SK-N-SH (cell line): ENCODE measurements at regions not wholly inside any gene's neighbourhood (a gene's known extent, or its start where the extent isn't known, plus 50 kb on each side); places are given as distances from the start of the nearest gene placed in this dataset.

Source experiments
- CTCF ChIA-PET: fragments of 300-600, 350-600 bp; formaldehyde crosslinking; extraction: SDS; loops from one replicate; lab custom pipeline; 2021; lab: Yijun Ruan, JAX
- POLR2A ChIA-PET: fragments of 350-600 bp; sonication (Branson Sonifier 250); formaldehyde crosslinking; extraction: SDS; loops from one replicate; lab custom pipeline; 2020; ENCODE audit warnings: antibody characterized with exemption, inconsistent platforms; lab: Yijun Ruan, JAX
- DNase-seq: peaks from one replicate; pipeline ENCODE4 v3.0.0; 2012
- H2AFZ ChIP-seq: fragments of 200-600 bp; sonication (generic); 2 replicates; pipeline ENCODE4 v1.8.1; 2016; ENCODE audit warnings: antibody characterized with exemption, mild to moderate bottlenecking, low read depth
- H3F3A ChIP-seq: fragments of 200-600 bp; sonication (generic); replicated peaks from 2 replicates; pipeline ENCODE3; 2016; ENCODE audit warnings: antibody characterized with exemption, mild to moderate bottlenecking; ENCODE audit not compliant: insufficient read depth
- H3K27ac ChIP-seq, 2 experiments: fragments of 200-500 bp in 1 of 2; fragments of 200-600 bp in 1 of 2; sonication (Bioruptor generic) in 1 of 2; sonication (generic), shearing (Covaris generic) in 1 of 2; 2 replicates each; pipeline versions ENCODE4 v1.5.1 to v1.6.1; 2014 to 2016; ENCODE audit warnings: low read depth in 2 of 2, inconsistent platforms in 1 of 2, low read length in 1 of 2, mild to moderate bottlenecking in 1 of 2, mixed read lengths in 1 of 2
- H3K27me3 ChIP-seq: fragments of 200-600 bp; sonication (generic), shearing (Covaris generic); 2 replicates; pipeline ENCODE4 v1.6.1; 2016; ENCODE audit warnings: mixed run types; ENCODE audit not compliant: insufficient read depth
- H3K36me3 ChIP-seq, 2 experiments: fragments of 200-500 bp in 1 of 2; fragments of 200-600 bp in 1 of 2; sonication (Bioruptor generic) in 1 of 2; sonication (generic) in 1 of 2; replicated peaks in 1 of 2; 2 replicates each; pipeline versions ENCODE3 to v1.5.1; 2014 to 2016; ENCODE audit warnings: low read length in 1 of 2, mild to moderate bottlenecking in 1 of 2; ENCODE audit not compliant: insufficient read depth in 2 of 2, control insufficient read depth in 1 of 2
- H3K4me1 ChIP-seq, 2 experiments: fragments of 200-500 bp in 1 of 2; fragments of 200-600 bp in 1 of 2; sonication (Bioruptor generic) in 1 of 2; sonication (generic), shearing (Covaris generic) in 1 of 2; 2 replicates each; pipeline versions ENCODE4 v1.5.1 to v1.6.1; 2014 to 2016; ENCODE audit warnings: low read depth in 1 of 2, low read length in 1 of 2, mixed run types in 1 of 2; ENCODE audit not compliant: insufficient read depth in 2 of 2, control insufficient read depth in 1 of 2
- H3K4me2 ChIP-seq: fragments of 200-600 bp; sonication (generic), shearing (Covaris generic); 2 replicates; pipeline ENCODE4 v1.6.1; 2017; ENCODE audit warnings: mixed run types
- H3K4me3 ChIP-seq, 2 experiments: fragments of 200-500 bp in 1 of 2; fragments of 200-600 bp in 1 of 2; sonication (Bioruptor generic) in 1 of 2; sonication (generic), shearing (Covaris generic) in 1 of 2; 2 replicates each; pipeline versions ENCODE4 v1.5.1 to v1.8.1; 2014 to 2016; ENCODE audit warnings: low read depth in 2 of 2, inconsistent platforms in 1 of 2, low read length in 1 of 2, mild to moderate bottlenecking in 1 of 2, mixed read lengths in 1 of 2, moderate library complexity in 1 of 2
- H3K79me2 ChIP-seq: fragments of 200-600 bp; sonication (generic); 2 replicates; pipeline ENCODE4 v1.8.1; 2017; ENCODE audit warnings: mild to moderate bottlenecking; ENCODE audit not compliant: insufficient read depth
- H3K9ac ChIP-seq: fragments of 200-600 bp; sonication (generic); 2 replicates; pipeline ENCODE4 v1.6.1; 2017; ENCODE audit warnings: mixed run types
- H3K9me2 ChIP-seq: fragments of 200-600 bp; sonication (generic); 2 replicates; pipeline ENCODE4 v1.6.1; 2017; ENCODE audit warnings: mixed run types
- H3K9me3 ChIP-seq: fragments of 200-600 bp; sonication (generic); 2 replicates; pipeline ENCODE4 v1.6.1; 2017; ENCODE audit warnings: mixed run types, mild to moderate bottlenecking, moderate library complexity
- H4K20me1 ChIP-seq: fragments of 200-600 bp; sonication (generic); 2 replicates; pipeline ENCODE4 v1.6.1; 2017; ENCODE audit warnings: mild to moderate bottlenecking, mixed run types; ENCODE audit not compliant: insufficient read depth
- ELF1 ChIP-seq: IDR thresholded peaks from 2 replicates; pipeline ENCODE4 v1.4.0; 2012
- FOSL2 ChIP-seq: IDR thresholded peaks from 2 replicates; pipeline ENCODE4 v1.4.0; 2012; ENCODE audit warnings: low read depth, mild to moderate bottlenecking, moderate library complexity, borderline replicate concordance
- GABPA ChIP-seq: IDR thresholded peaks from 2 replicates; pipeline ENCODE4 v1.4.0; 2012; ENCODE audit warnings: low read depth, mild to moderate bottlenecking
- GATA2 ChIP-seq: sonication (generic); formaldehyde crosslinking; IDR thresholded peaks from 2 replicates; pipeline ENCODE4 v1.5.0; 2020; ENCODE audit warnings: mild to moderate bottlenecking, missing genetic modification reagents
- JUND ChIP-seq: IDR thresholded peaks from 2 replicates; pipeline ENCODE4 v1.4.0; 2012
- MEF2A ChIP-seq: IDR thresholded peaks from 2 replicates; pipeline ENCODE4 v1.4.0; 2012; ENCODE audit warnings: low read depth, borderline replicate concordance
- MXI1 ChIP-seq: IDR thresholded peaks from 2 replicates; pipeline ENCODE4 v1.6.1; 2012; ENCODE audit warnings: mild to moderate bottlenecking, low read depth, low read length, improper control_type of control experiment
- NFIC ChIP-seq: IDR thresholded peaks from 2 replicates; pipeline ENCODE4 v1.4.0; 2012; ENCODE audit warnings: borderline replicate concordance
- POLR2AphosphoS5 ChIP-seq: IDR thresholded peaks from 2 replicates; pipeline ENCODE4 v1.6.1; 2012; ENCODE audit warnings: low read depth, low read length
- RAD21 ChIP-seq: IDR thresholded peaks from 2 replicates; pipeline ENCODE4 v1.6.1; 2012; ENCODE audit warnings: mild to moderate bottlenecking, low read length
- RCOR1 ChIP-seq: fragments of 150-350 bp; IDR thresholded peaks from 2 replicates; pipeline ENCODE4 v1.6.1; 2017; ENCODE audit warnings: antibody characterized with exemption, low read length
- RFX5 ChIP-seq: IDR thresholded peaks from 2 replicates; pipeline ENCODE4 v1.6.1; 2012; ENCODE audit warnings: mild to moderate bottlenecking, improper control_type of control experiment, low read length
- RXRA ChIP-seq: IDR thresholded peaks from 2 replicates; pipeline ENCODE4 v1.4.0; 2012; ENCODE audit warnings: low read depth, mild to moderate bottlenecking, borderline replicate concordance
- TAF1 ChIP-seq: IDR thresholded peaks from 2 replicates; pipeline ENCODE4 v1.6.1; 2012; ENCODE audit warnings: low read depth, mild to moderate bottlenecking, low read length, moderate library complexity, borderline replicate concordance
- TCF12 ChIP-seq: IDR thresholded peaks from 2 replicates; pipeline ENCODE4 v1.4.0; 2012
- TEAD4 ChIP-seq: IDR thresholded peaks from 2 replicates; pipeline ENCODE4 v1.4.0; 2012; ENCODE audit warnings: mild to moderate bottlenecking, borderline replicate concordance; ENCODE audit not compliant: insufficient read depth
- YY1 ChIP-seq: IDR thresholded peaks from 2 replicates; pipeline ENCODE4 v1.4.0; 2012; ENCODE audit warnings: low read depth, mild to moderate bottlenecking
- WGBS: methylation state at CpG from one replicate; pipeline ENCODE4 v1.1.6; 2017; ENCODE audit warnings: low lambda C conversion rate; 5-methylcytosine and 5-hydroxymethylcytosine counted together
- TF ChIP-seq, protein P1 (sequence below): IDR thresholded peaks from 2 replicates; pipeline ENCODE4 v1.6.1; 2012; ENCODE audit warnings: mild to moderate bottlenecking, low read depth, low read length, moderate library complexity
- TF ChIP-seq, protein P2 (sequence below): IDR thresholded peaks from 2 replicates; pipeline ENCODE4 v1.4.0; 2012; ENCODE audit warnings: low read depth

DNA sequence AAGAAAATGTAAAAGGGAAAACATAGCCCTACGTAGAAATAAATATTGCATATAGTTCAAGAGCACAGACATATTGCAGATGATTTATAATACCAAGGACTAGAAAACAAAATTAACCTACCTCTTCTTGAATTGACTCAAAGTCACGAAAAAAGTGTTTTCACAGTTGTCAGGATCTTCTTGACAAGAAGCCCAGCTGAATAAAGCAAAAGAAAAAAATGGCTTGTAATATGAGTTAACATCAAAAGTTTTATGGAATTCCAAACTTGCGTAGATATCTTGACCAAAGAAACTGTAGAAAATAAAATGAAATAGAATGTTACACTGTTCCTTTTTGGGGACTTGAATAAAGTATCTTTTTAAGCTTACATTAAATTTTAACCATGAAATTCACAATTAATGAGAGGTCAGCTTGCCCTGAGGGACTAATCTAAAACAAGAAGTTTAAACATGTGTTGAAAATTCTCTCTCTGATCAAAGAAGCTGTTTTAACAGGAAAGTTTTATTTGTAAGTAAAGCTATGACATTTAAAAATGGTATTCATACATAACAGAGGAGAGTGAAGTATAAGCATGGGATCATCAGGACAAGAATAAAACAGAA is 133.1 kb upstream of the SEMA3C start:
- Histone ChIP-seq H3K9me3 (no peaks in the 10 kb centered on the region), H3K36me3 (no peaks in the 10 kb centered on the region), H2AFZ (no peak overlapping the region), H4K20me1 (no peaks in the 10 kb centered on the region), H3K9ac (no peak overlapping the region), H3K79me2 (no peaks in the 10 kb centered on the region), H3F3A (no peaks in the 10 kb centered on the region), H3K27ac (no peak overlapping the region), H3K27me3 (no peaks in the 10 kb centered on the region), H3K4me3 (no peak overlapping the region), H3K4me1 (no peaks in the 10 kb centered on the region), H3K4me2 (no peak overlapping the region), H3K9me2 (no peaks in the 10 kb centered on the region)
- no peak for DNase-seq
- no peak for TF ChIP-seq GABPA
- TF ChIP-seq MEF2A = no peak
- TF ChIP-seq YY1 = no peak
- TF ChIP-seq RAD21 = no peak
- TF ChIP-seq POLR2AphosphoS5 = no peak
- TF ChIP-seq GATA2 (CRISPR knock-in tag) = no peak
- TF ChIP-seq, protein P1, sequence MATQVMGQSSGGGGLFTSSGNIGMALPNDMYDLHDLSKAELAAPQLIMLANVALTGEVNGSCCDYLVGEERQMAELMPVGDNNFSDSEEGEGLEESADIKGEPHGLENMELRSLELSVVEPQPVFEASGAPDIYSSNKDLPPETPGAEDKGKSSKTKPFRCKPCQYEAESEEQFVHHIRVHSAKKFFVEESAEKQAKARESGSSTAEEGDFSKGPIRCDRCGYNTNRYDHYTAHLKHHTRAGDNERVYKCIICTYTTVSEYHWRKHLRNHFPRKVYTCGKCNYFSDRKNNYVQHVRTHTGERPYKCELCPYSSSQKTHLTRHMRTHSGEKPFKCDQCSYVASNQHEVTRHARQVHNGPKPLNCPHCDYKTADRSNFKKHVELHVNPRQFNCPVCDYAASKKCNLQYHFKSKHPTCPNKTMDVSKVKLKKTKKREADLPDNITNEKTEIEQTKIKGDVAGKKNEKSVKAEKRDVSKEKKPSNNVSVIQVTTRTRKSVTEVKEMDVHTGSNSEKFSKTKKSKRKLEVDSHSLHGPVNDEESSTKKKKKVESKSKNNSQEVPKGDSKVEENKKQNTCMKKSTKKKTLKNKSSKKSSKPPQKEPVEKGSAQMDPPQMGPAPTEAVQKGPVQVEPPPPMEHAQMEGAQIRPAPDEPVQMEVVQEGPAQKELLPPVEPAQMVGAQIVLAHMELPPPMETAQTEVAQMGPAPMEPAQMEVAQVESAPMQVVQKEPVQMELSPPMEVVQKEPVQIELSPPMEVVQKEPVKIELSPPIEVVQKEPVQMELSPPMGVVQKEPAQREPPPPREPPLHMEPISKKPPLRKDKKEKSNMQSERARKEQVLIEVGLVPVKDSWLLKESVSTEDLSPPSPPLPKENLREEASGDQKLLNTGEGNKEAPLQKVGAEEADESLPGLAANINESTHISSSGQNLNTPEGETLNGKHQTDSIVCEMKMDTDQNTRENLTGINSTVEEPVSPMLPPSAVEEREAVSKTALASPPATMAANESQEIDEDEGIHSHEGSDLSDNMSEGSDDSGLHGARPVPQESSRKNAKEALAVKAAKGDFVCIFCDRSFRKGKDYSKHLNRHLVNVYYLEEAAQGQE = no peak
- TF ChIP-seq NFIC = no peak
- TF ChIP-seq TAF1 = no peak
- TF ChIP-seq FOSL2 = no peak
- no peak for TF ChIP-seq TEAD4
- no peak for TF ChIP-seq MXI1
- TF ChIP-seq ELF1 = no peak
- TF ChIP-seq JUND = no peak
- POLR2A ChIA-PET = no interaction called here
- WGBS = 53% methylated on average over 3 of the region's 3 CpGs
- CTCF ChIA-PET = interaction anchor here (1.1 kb wide), 1 partner anchor 10 kb away, joined by 3 read pairs; no protein-coding TSS in a partner anchor

DNA sequence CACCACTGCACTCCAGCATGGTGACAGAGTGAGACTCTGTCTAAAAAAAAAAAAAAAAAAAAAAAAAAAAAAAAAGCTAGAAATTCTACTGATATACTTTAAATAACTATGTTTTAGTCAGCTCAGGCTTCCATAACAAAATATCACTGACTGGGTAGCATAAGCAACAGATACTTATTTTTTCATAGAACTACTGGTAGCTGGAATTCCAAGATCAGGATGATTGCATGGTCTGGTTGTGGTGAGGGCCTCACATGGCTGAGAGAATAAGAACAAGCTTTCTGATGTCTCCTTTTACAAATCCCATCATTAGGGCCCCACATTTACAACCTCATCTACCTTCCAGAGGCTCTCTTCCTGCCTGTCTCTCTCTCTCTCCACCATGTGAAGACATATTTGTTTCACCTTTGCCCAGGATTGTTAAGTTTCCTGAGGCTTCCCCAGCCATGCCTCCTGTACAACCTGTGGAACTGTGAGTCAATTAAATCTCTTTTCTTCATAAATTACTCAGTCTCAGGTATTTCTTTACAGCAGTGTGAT is 126.7 kb upstream of the SEMA3C start:
- no peaks in the 10 kb centered on the region for H3F3A ChIP-seq
- no peaks in the 10 kb centered on the region for H3K9me2 ChIP-seq
- H3K4me1 ChIP-seq = no peaks in the 10 kb centered on the region
- ChIA-PET POLR2A (no interaction called here), CTCF (interaction anchor here (0.7 kb wide), 1 partner anchor 218 kb away, joined by 3 read pairs; no protein-coding TSS in a partner anchor)
- H3K9ac ChIP-seq = no peak overlapping the region
- no peaks in the 10 kb centered on the region for H3K9me3 ChIP-seq
- no peak overlapping the region for H3K4me3 ChIP-seq
- H4K20me1 ChIP-seq = no peaks in the 10 kb centered on the region
- H3K36me3 ChIP-seq = no peaks in the 10 kb centered on the region
- H3K27ac ChIP-seq = no peak overlapping the region
- no peaks in the 10 kb centered on the region for H3K79me2 ChIP-seq
- no peaks in the 10 kb centered on the region for H3K27me3 ChIP-seq
- no peak overlapping the region for H3K4me2 ChIP-seq
- DNase-seq = no peak
- H2AFZ ChIP-seq = no peak overlapping the region
- TF ChIP-seq GABPA (no peak), JUND (no peak), RCOR1 (no peak), RXRA (no peak), NFIC (no peak), FOSL2 (no peak), RAD21 (no peak), RFX5 (no peak), TCF12 (no peak)
- TF ChIP-seq, protein P2, sequence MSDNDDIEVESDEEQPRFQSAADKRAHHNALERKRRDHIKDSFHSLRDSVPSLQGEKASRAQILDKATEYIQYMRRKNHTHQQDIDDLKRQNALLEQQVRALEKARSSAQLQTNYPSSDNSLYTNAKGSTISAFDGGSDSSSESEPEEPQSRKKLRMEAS = no peak
- TF ChIP-seq, protein P1 = no peak
